ENCODE measurements at regions not wholly inside any gene's neighbourhood (a gene's known extent, or its start where the extent isn't known, plus 50 kb on each side); places are given as distances from the start of the nearest gene placed in this dataset.
"Not testable (repeated sequence)": the region's sequence is repeated elsewhere in the genome, so short reads cannot be mapped to it uniquely, and the experiment has no call there.

GRCh38 chr3:91287344-91287743 lies 2179.9 kb downstream of the EPHA3 start:
- peak; percentile 32 for ATAC-seq

GRCh38 chr3:91291388-91291787 lies 2184.0 kb downstream of the EPHA3 start:
- not testable (repeated sequence) for ATAC-seq; DNase-seq (ENCODE audit: low spot score)

More at GRCh38 chr3:91287344-91287743, 2179.9 kb downstream of the EPHA3 start:
- DNase-seq (ENCODE audit: low spot score) = not testable (repeated sequence)

All from left lobe of liver (tissue), 2 donors.